Activated naive CD4-positive, alpha-beta T cell treated with anti-CD3 and anti-CD28 coated beads, Interleukin-2, amount 50 U/mL, for 16 hours (primary cell): ENCODE measurements at regions not wholly inside any gene's neighbourhood (a gene's known extent, or its start where the extent isn't known, plus 50 kb on each side); places are given as distances from the start of the nearest gene placed in this dataset.

ENCODE experiments used
- DNase-seq: peaks from one replicate; pipeline ENCODE4 v3.0.0-alpha.2; 2020

DNA sequence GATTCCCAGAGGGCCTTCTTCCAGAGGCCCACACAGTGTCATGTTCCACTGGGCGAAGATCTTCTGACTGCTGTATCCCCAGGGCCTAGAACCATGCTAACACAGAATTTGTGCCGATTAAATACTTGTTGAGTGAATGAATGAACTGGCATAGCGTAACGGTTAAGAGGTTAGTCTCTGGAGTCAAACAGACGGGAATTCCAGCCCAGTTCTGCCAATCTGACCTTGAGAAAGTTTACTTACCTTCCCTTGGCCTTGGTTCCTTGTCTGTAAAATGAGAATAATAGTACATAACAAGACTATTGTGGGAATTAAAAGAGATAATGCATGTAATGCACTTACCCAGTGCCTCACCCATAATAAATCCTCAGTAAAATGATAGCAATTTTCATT lies 58.3 kb upstream of the PLAC1 start:
- DNase-seq, result no peak

GRCh38 chrX:134715930-134716619 lies 57.8 kb upstream of the PLAC1 start:
- DNase-seq, result no peak

DNA sequence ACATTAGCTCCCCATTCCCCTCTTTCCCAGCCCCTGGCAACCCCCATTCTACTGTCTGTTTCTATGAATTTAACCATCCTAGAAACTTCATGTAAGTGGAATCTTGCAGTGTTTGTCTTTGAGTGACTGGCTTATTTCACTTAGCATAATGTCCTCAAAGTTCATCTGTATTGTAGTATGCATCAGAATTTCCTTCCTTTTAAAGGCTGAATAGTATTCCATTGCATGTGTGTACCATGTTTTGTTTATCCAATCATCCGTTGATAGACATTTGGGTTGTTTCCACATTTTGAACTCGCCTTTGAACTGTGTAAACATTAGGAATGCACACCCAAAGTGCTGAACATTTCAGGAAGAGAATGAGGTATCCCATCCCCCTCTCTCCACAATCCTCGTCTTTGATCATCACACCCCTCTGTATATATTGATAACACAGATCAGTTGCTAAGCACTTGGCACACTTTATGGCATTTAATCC lies 56.4 kb upstream of the PLAC1 start:
- no peak for DNase-seq

GRCh38 chrX:134713618-134714107 lies 55.4 kb upstream of the PLAC1 start:
- DNase-seq, result no peak

DNA sequence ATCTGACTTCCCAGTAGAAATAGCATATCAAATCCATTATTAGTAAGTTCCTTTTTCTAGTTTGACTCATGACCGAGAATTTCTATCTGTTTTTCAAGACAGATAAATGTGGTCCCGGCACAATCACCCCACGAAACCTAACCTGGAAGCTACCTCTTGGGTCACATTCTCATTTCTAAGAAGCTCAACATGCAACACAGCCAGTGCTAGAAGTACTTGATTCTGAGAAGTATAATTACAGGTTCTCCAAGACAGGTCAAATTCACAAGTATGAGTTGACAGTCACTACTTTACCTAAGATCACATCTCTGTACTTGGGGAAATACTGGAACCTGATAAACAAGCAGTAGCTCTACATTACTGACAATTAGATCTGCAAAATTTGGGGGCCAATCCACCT lies 54.0 kb upstream of the PLAC1 start:
- DNase-seq, result no peak

DNA sequence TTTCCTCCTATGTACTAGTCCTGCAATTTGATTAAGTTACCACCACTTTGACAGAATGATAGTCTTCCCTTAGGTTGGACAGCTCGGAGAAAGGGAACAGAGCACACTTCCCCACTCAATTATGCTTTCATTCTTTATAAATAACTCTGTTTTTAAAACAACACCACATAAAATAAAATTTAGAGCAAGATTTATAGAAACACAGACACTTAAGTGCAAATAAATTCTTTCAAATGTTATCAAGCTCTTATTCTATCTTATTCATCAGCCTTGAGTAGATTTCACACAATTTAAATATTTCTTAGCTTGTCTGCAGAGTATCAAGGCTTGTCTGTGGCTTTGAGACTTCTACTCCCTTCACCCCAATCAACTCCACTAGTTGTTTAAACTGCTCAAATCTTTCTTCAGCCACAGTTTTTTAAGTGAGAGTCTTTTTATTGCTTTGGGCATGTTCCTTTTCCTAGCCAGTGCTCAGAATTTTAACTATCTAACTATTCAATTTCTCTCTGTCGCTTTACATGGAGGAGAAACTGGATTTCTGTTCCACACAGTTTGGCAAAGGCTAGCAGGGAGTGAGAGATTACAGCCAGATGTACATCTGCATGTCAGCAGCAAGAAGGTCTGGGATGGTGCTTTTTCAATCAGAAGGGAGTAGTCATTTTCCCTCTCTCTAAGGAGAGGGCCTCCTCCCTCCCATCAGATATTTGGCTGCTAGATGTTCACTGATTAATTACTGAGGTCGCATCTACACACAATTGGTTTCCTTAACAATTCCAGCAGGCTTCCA lies 53.1 kb upstream of the PLAC1 start:
- DNase-seq, result no peak
